OCI-LY1 (cell line): ENCODE measurements at regions not wholly inside any gene's neighbourhood (a gene's known extent, or its start where the extent isn't known, plus 50 kb on each side); places are given as distances from the start of the nearest gene placed in this dataset.

Source experiments
- EZH2 ChIP-seq: fragments of 200-600 bp; sonication (generic), shearing (Covaris generic); IDR thresholded peaks from 2 replicates; pipeline ENCODE4 v1.8.0; 2017; ENCODE audit warnings: borderline replicate concordance, mixed run types, mild to moderate bottlenecking, antibody characterized with exemption, low read length, moderate library complexity, mixed read lengths
- TF ChIP-seq, protein P1 (sequence below): fragments of 200-600 bp; sonication (generic), shearing (Covaris generic); IDR thresholded peaks from 2 replicates; pipeline ENCODE4 v1.5.1; 2017; ENCODE audit warnings: mild to moderate bottlenecking, antibody characterized with exemption, low read length, moderate library complexity, mixed read lengths

DNA sequence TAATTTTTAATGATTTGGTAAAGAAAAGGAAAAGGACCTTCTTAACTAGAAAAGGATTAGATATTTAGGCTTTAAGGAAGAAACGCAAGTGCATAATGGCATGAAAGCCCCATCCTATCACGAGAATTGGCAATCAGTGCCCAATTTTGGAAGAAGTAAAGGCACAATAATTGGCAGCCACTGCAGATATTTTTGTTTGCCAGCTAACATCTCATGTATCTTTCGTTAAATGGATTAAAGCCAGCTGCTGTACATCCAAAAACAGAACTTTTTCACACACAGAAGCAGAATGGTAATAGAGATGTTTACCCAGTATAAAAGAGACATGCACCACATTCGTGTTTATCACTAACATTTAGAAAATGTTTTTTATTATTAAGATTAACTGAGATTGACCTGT lies 180.3 kb downstream of the C6orf118 start:
- TF ChIP-seq, protein P1, sequence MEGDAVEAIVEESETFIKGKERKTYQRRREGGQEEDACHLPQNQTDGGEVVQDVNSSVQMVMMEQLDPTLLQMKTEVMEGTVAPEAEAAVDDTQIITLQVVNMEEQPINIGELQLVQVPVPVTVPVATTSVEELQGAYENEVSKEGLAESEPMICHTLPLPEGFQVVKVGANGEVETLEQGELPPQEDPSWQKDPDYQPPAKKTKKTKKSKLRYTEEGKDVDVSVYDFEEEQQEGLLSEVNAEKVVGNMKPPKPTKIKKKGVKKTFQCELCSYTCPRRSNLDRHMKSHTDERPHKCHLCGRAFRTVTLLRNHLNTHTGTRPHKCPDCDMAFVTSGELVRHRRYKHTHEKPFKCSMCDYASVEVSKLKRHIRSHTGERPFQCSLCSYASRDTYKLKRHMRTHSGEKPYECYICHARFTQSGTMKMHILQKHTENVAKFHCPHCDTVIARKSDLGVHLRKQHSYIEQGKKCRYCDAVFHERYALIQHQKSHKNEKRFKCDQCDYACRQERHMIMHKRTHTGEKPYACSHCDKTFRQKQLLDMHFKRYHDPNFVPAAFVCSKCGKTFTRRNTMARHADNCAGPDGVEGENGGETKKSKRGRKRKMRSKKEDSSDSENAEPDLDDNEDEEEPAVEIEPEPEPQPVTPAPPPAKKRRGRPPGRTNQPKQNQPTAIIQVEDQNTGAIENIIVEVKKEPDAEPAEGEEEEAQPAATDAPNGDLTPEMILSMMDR, result no peak
- TF ChIP-seq EZH2, result no peak
